Ovary (tissue), 7 donors: ENCODE measurements at regions not wholly inside any gene's neighbourhood (a gene's known extent, or its start where the extent isn't known, plus 50 kb on each side); places are given as distances from the start of the nearest gene placed in this dataset.

Experiments used
- DNase-seq, 5 donors: peaks; one replicate each; pipeline ENCODE4 v3.0.0-alpha.2; 2019 to 2020
- H3K27ac ChIP-seq, 2 donors: fragments of 200-600 bp; one replicate each; pipeline versions ENCODE4 v1.5.1 to v1.8.0; 2019 to 2022
- H3K27me3 ChIP-seq: fragments of 200-600 bp; one replicate; pipeline ENCODE4 v1.8.0; 2022
- H3K36me3 ChIP-seq: fragments of 200-600 bp; sonication (generic); one replicate; pipeline ENCODE4 v1.5.1; 2019
- H3K4me1 ChIP-seq: one replicate; pipeline ENCODE4 v1.8.1; 2013; ENCODE audit warnings: mild to moderate bottlenecking, moderate library complexity; ENCODE audit not compliant: insufficient read depth
- H3K4me3 ChIP-seq: fragments of 200-600 bp; sonication (generic); one replicate; pipeline ENCODE4 v1.5.1; 2017
- H3K9me3 ChIP-seq, 2 donors: fragments of 200-600 bp in 1 of 2; sonication (generic) in 1 of 2; one replicate each; pipeline versions ENCODE4 v1.5.1 to v1.8.1; 2013 to 2019; ENCODE audit warnings: mild to moderate bottlenecking in 1 of 2, moderate library complexity in 1 of 2
- CTCF ChIP-seq, 3 donors: fragments of 450-650 bp in 2 of 3; fragments of 200-600 bp in 1 of 3; IDR thresholded peaks; one replicate each; pipeline versions ENCODE4 v1.5.1 to v1.8.0; 2016 to 2022; ENCODE audit warnings: antibody characterized with exemption in 3 of 3, mild to moderate bottlenecking in 1 of 3
- EP300 ChIP-seq: sonication (generic); formaldehyde crosslinking; IDR thresholded peaks from one replicate; pipeline ENCODE4 v1.6.1; 2017; ENCODE audit warnings: antibody characterized with exemption
- POLR2A ChIP-seq: fragments of 450-650 bp; IDR thresholded peaks from one replicate; pipeline ENCODE4 v1.6.1; 2017; ENCODE audit warnings: antibody characterized with exemption, mild to moderate bottlenecking, moderate library complexity
- WGBS, 3 donors: extraction: QIAGEN DNeasy Blood & Tissue Kit in 1 of 3; methylation state at CpG; one replicate each; pipeline versions ENCODE4 v1.1.5 to v1.1.7; 2013 to 2017; 5-methylcytosine and 5-hydroxymethylcytosine counted together
- intact Hi-C, 4 donors: fragments of 100-400 bp; cut with DNase I; formaldehyde crosslinking; loops; one replicate each; pipeline versions ENCODE4 v1.11.0 to v1.15.1; 2022 to 2023
- donor health status: DM: no; HTN: no; CAD: no; lungs with moderate emphysema.
- donor health status: DM: no; HTN: no; CAD: no.
- donor health status: Bipolar disorder and iron deficiency.
- donor health status: DM: no; HTN: no; CAD: no.
- donor health status: DM: yes; HTN: yes; CAD: no.

GRCh38 chr3:117165176-117165575 lies 455.6 kb downstream of the TUSC7 start:
- Histone ChIP-seq H3K27ac (no peak overlapping the region), H3K27me3 (no peaks in the 10 kb centered on the region), H3K9me3 (no peaks in the 10 kb centered on the region), H3K4me1 (no peaks in the 10 kb centered on the region), H3K4me3 (no peak overlapping the region), H3K36me3 (no peaks in the 10 kb centered on the region)
- TF ChIP-seq CTCF (IDR thresholded peaks at IDR 0.05) (no peak), EP300 (no peak), POLR2A (no peak)
- intact Hi-C loops, result no loop called here
- 77 to 89% (median 81%) methylated on average over 2 of the region's 2 CpGs for WGBS, 3 donors
- no peak for DNase-seq

GRCh38 chr3:117165601-117166051 lies 456.0 kb downstream of the TUSC7 start:
- Histone ChIP-seq H3K4me3 (no peak overlapping the region), H3K4me1 (no peaks in the 10 kb centered on the region), H3K27ac (no peak overlapping the region), H3K9me3 (no peaks in the 10 kb centered on the region), H3K27me3 (no peaks in the 10 kb centered on the region), H3K36me3 (no peaks in the 10 kb centered on the region)
- intact Hi-C loops, result no loop called here
- DNase-seq, result no peak
- TF ChIP-seq CTCF (IDR thresholded peaks at IDR 0.05) (no peak), POLR2A (no peak), EP300 (no peak)
- WGBS, 3 donors, result 77 to 82% (median 78%) methylated on average over 5 of the region's 5 CpGs

- H3K4me3 ChIP-seq, result no peak overlapping the region
- H3K27ac ChIP-seq, result no peak overlapping the region
- 73 to 83% (median 82%) methylated on average over 4 of the region's 4 CpGs for WGBS, 3 donors
- TF ChIP-seq POLR2A, result no peak
- H3K36me3 ChIP-seq, result no peaks in the 10 kb centered on the region
- no peaks in the 10 kb centered on the region for H3K27me3 ChIP-seq
- intact Hi-C loops, result no loop called here
- H3K9me3 ChIP-seq, result no peaks in the 10 kb centered on the region
- H3K4me1 ChIP-seq, result no peaks in the 10 kb centered on the region
- DNase-seq, result no peak
These were observed 459.3 kb downstream of the TUSC7 start for GRCh38 chr3:117168896-117169295.

- Histone ChIP-seq H3K4me1 (no peaks in the 10 kb centered on the region), H3K36me3 (no peaks in the 10 kb centered on the region), H3K9me3 (no peaks in the 10 kb centered on the region), H3K4me3 (no peak overlapping the region), H3K27ac (no peak overlapping the region), H3K27me3 (no peaks in the 10 kb centered on the region)
- TF ChIP-seq POLR2A (no peak), EP300 (no peak), CTCF (IDR thresholded peaks at IDR 0.05) (no peak)
- DNase-seq, result no peak
- intact Hi-C loops, result loop anchor here in 1 of 4 donors (10.0 kb wide), 1 partner anchor 655 kb away; no protein-coding TSS in a partner anchor
These were observed 460.5 kb downstream of the TUSC7 start for GRCh38 chr3:117170094-117170493.

- intact Hi-C loops, result loop anchor here in 1 of 4 donors (10.0 kb wide), 1 partner anchor 656 kb away; no protein-coding TSS in a partner anchor
- DNase-seq, result no peak
- Histone ChIP-seq H3K27ac (no peak overlapping the region), H3K9me3 (no peaks in the 10 kb centered on the region), H3K27me3 (no peaks in the 10 kb centered on the region), H3K36me3 (no peaks in the 10 kb centered on the region), H3K4me3 (no peak overlapping the region), H3K4me1 (no peaks in the 10 kb centered on the region)
- no peak for TF ChIP-seq EP300
- TF ChIP-seq POLR2A, result no peak
- no peak for TF ChIP-seq CTCF (IDR thresholded peaks at IDR 0.05)
These were observed 461.5 kb downstream of the TUSC7 start for GRCh38 chr3:117171124-117171523.
